H9 (cell line): ENCODE measurements at regions not wholly inside any gene's neighbourhood (a gene's known extent, or its start where the extent isn't known, plus 50 kb on each side); places are given as distances from the start of the nearest gene placed in this dataset.

ENCODE experiments used
- DNase-seq: peaks from one replicate; pipeline ENCODE4 v3.0.0-alpha.2; 2017
- H2AFZ ChIP-seq: one replicate; pipeline ENCODE4 v1.6.1; 2013; ENCODE audit warnings: mild to moderate bottlenecking, low read length, control low read depth, moderate library complexity
- H2AK5ac ChIP-seq: 2 replicates; pipeline ENCODE4 v1.6.1; 2013; ENCODE audit warnings: low read length, control low read depth, mixed read lengths; ENCODE audit not compliant: insufficient read length
- H2BK120ac ChIP-seq: one replicate; pipeline ENCODE4 v1.6.1; 2013; ENCODE audit warnings: low read depth, mild to moderate bottlenecking, low read length, control low read depth, inconsistent platforms; ENCODE audit not compliant: poor library complexity, severe bottlenecking
- H2BK12ac ChIP-seq: 2 replicates; pipeline ENCODE4 v1.6.1; 2013; ENCODE audit warnings: low read length, control low read depth, mixed read lengths, low read depth; ENCODE audit not compliant: insufficient read length
- H2BK15ac ChIP-seq: 2 replicates; pipeline ENCODE4 v1.6.1; 2013; ENCODE audit warnings: low read depth, low read length, control low read depth
- H2BK20ac ChIP-seq: one replicate; pipeline ENCODE4 v1.6.1; 2013; ENCODE audit warnings: low read depth, mild to moderate bottlenecking, low read length, control low read depth, inconsistent platforms; ENCODE audit not compliant: poor library complexity, severe bottlenecking
- H2BK5ac ChIP-seq: 2 replicates; pipeline ENCODE4 v1.6.1; 2013; ENCODE audit warnings: low read length, control low read depth, mixed read lengths; ENCODE audit not compliant: insufficient read length
- H3K14ac ChIP-seq: 2 replicates; pipeline ENCODE4 v1.6.1; 2013; ENCODE audit warnings: low read length, control low read depth; ENCODE audit not compliant: insufficient read depth
- H3K18ac ChIP-seq: 2 replicates; pipeline ENCODE4 v1.6.1; 2013; ENCODE audit warnings: low read depth, mild to moderate bottlenecking, mixed read lengths, low read length, control low read depth; ENCODE audit not compliant: insufficient read length
- H3K23ac ChIP-seq: 2 replicates; pipeline ENCODE4 v1.6.1; 2013; ENCODE audit warnings: low read length, control low read depth, mixed read lengths, low read depth; ENCODE audit not compliant: insufficient read length
- H3K23me2 ChIP-seq: 2 replicates; pipeline ENCODE4 v1.6.1; 2013; ENCODE audit warnings: low read depth, mild to moderate bottlenecking, mixed read lengths, low read length, control low read depth; ENCODE audit not compliant: insufficient read length, poor library complexity, severe bottlenecking
- H3K27ac ChIP-seq: 2 replicates; pipeline ENCODE4 v1.5.1; 2013; ENCODE audit warnings: low read length, control low read depth, mixed read lengths, low read depth; ENCODE audit not compliant: insufficient read length
- H3K27me3 ChIP-seq: 2 replicates; pipeline ENCODE4 v1.6.1; 2013; ENCODE audit warnings: low read length, control low read depth, inconsistent platforms; ENCODE audit not compliant: insufficient read depth
- H3K4ac ChIP-seq: 2 replicates; pipeline ENCODE4 v1.6.1; 2013; ENCODE audit warnings: low read depth, mild to moderate bottlenecking, control low read depth, inconsistent platforms, low read length, moderate library complexity
- H3K4me1 ChIP-seq: 2 replicates; pipeline ENCODE4 v1.6.1; 2013; ENCODE audit warnings: low read length, control low read depth, inconsistent platforms; ENCODE audit not compliant: insufficient read depth
- H3K4me2 ChIP-seq: 2 replicates; pipeline ENCODE4 v1.6.1; 2013; ENCODE audit warnings: low read length, control low read depth, mixed read lengths; ENCODE audit not compliant: insufficient read length, insufficient read depth
- H3K56ac ChIP-seq: 2 replicates; pipeline ENCODE4 v1.6.1; 2013; ENCODE audit warnings: low read depth, mild to moderate bottlenecking, mixed read lengths, low read length, control low read depth; ENCODE audit not compliant: insufficient read length
- H3K79me1 ChIP-seq: 2 replicates; pipeline ENCODE4 v1.6.1; 2013; ENCODE audit warnings: low read depth, mild to moderate bottlenecking, moderate library complexity, low read length, control low read depth, inconsistent platforms; ENCODE audit not compliant: insufficient read depth, poor library complexity, severe bottlenecking
- H3K79me2 ChIP-seq: 2 replicates; pipeline ENCODE4 v1.6.1; 2013; ENCODE audit warnings: low read length, control low read depth, inconsistent platforms; ENCODE audit not compliant: insufficient read depth
- H3K9ac ChIP-seq: 2 replicates; pipeline ENCODE4 v1.6.1; 2013; ENCODE audit warnings: low read length, control low read depth, mixed read lengths; ENCODE audit not compliant: insufficient read length; ENCODE audit errors: extremely low read depth
- H3K9me3 ChIP-seq: one replicate; pipeline ENCODE4 v1.6.1; 2013; ENCODE audit warnings: low read depth, low read length, inconsistent platforms; ENCODE audit not compliant: control insufficient read depth
- H3T11ph ChIP-seq: one replicate; pipeline ENCODE4 v1.6.1; 2013; ENCODE audit warnings: mild to moderate bottlenecking, low read length, control low read depth, inconsistent platforms
- H4K20me1 ChIP-seq: one replicate; pipeline ENCODE4 v1.6.1; 2013; ENCODE audit not compliant: control insufficient read depth, insufficient read length, insufficient read depth
- H4K5ac ChIP-seq: 2 replicates; pipeline ENCODE4 v1.6.1; 2013; ENCODE audit warnings: low read depth, mild to moderate bottlenecking, mixed read lengths, low read length, control low read depth; ENCODE audit not compliant: insufficient read length
- H4K8ac ChIP-seq: replicated peaks from 2 replicates; pipeline ENCODE4 v1.6.1; 2013; ENCODE audit warnings: low read length, control low read depth, mixed read lengths, low read depth; ENCODE audit not compliant: insufficient read length
- H4K91ac ChIP-seq: 2 replicates; pipeline ENCODE4 v1.6.1; 2013; ENCODE audit warnings: low read depth, mild to moderate bottlenecking, moderate library complexity, mixed read lengths, low read length, control low read depth; ENCODE audit not compliant: insufficient read length
- H3K27ac Mint-ChIP-seq, 3 experiments: 2 replicates in 2 of 3; 3 replicates in 1 of 3; pipeline ENCODE4 v1.8.0; 2020 to 2021; ENCODE audit warnings: mixed read lengths in 3 of 3, mild to moderate bottlenecking in 1 of 3, moderate library complexity in 1 of 3
- H3K27me3 Mint-ChIP-seq: 2 replicates; pipeline ENCODE4 v1.8.0; 2021; ENCODE audit warnings: low read depth, mild to moderate bottlenecking, moderate library complexity, mixed read lengths
- H3K36me3 Mint-ChIP-seq, 3 experiments: 2 replicates in 2 of 3; 3 replicates in 1 of 3; pipeline ENCODE4 v1.8.0; 2020 to 2021; ENCODE audit warnings: low read depth in 3 of 3, mixed read lengths in 3 of 3; ENCODE audit not compliant: insufficient read depth in 1 of 3
- H3K4me1 Mint-ChIP-seq, 2 experiments: 2 replicates each; pipeline ENCODE4 v1.8.0; 2020; ENCODE audit warnings: mixed read lengths in 2 of 2
- H3K4me3 Mint-ChIP-seq, 2 experiments: 2 replicates in 1 of 2; 3 replicates in 1 of 2; pipeline ENCODE4 v1.8.0; 2020 to 2021; ENCODE audit warnings: mild to moderate bottlenecking in 2 of 2, mixed read lengths in 2 of 2, moderate library complexity in 1 of 2
- H3K9me3 Mint-ChIP-seq, 2 experiments: 2 replicates in 1 of 2; 3 replicates in 1 of 2; pipeline ENCODE4 v1.8.0; 2020; ENCODE audit warnings: mild to moderate bottlenecking in 2 of 2, mixed read lengths in 2 of 2, moderate library complexity in 1 of 2
- CTCF ChIP-seq: fragments of 200-600 bp; sonication (generic); conservative IDR thresholded peaks from 3 replicates; pipeline ENCODE4 v1.8.0; 2021; ENCODE audit warnings: antibody characterized with exemption, mild to moderate bottlenecking
- WGBS: extraction: QIAGEN DNeasy Blood & Tissue Kit; methylation state at CpG from one replicate; pipeline ENCODE4 v1.1.7; 2013; ENCODE audit warnings: missing lambda C conversion rate, low lambda C conversion rate, mixed read lengths; ENCODE audit not compliant: insufficient read length; ENCODE audit errors: extremely low coverage; 5-methylcytosine and 5-hydroxymethylcytosine counted together

- Histone ChIP-seq H2AK5ac (no peak overlapping the region), H4K20me1 (no peaks in the 10 kb centered on the region), H3K4me2 (no peak overlapping the region), H3K56ac (no peak overlapping the region), H3K9ac (no peak overlapping the region), H4K91ac (no peak overlapping the region), H4K5ac (no peak overlapping the region), H3K9me3 (no peaks in the 10 kb centered on the region), H3K23me2 (no peaks in the 10 kb centered on the region), H2BK12ac (no peak overlapping the region), H2AFZ (no peak overlapping the region), H3T11ph (no peak overlapping the region), H2BK120ac (no peak overlapping the region), H3K14ac (no peak overlapping the region), H3K4me1 (peaks cover 7% of the 10 kb centered on the region), H2BK5ac (no peak overlapping the region), H4K8ac (no peak overlapping the region), H2BK15ac (no peak overlapping the region), H3K18ac (no peak overlapping the region), H3K4ac (no peak overlapping the region), H3K27me3 (no peaks in the 10 kb centered on the region), H3K79me2 (no peaks in the 10 kb centered on the region), H2BK20ac (no peak overlapping the region), H3K79me1 (no peaks in the 10 kb centered on the region), H3K23ac (no peak overlapping the region), H3K27ac (no peak overlapping the region)
- Mint-ChIP-seq H3K27ac (no peak overlapping the region), H3K9me3 (no peaks in the 10 kb centered on the region), H3K27me3 (no peaks in the 10 kb centered on the region), H3K4me1 (peaks cover 15 to 28% of the 10 kb centered on the region in 2 experiments), H3K36me3 (no peaks in the 10 kb centered on the region), H3K4me3 (no peak overlapping the region)
- DNase-seq, result no peak
- no CpG with 5 or more reads among the region's 1 CpG for WGBS
- TF ChIP-seq CTCF, result no peak
These were observed 291.2 kb upstream of the SOX5 start for GRCh38 chr12:24240707-24241106.
